NCI-H1694 treated with DMSO at 0.1 percent for 48 hours (cell line): ENCODE measurements at regions not wholly inside any gene's neighbourhood (a gene's known extent, or its start where the extent isn't known, plus 50 kb on each side); places are given as distances from the start of the nearest gene placed in this dataset.
A peak's percentile ranks its signal among the peaks of the same experiment; 100 is the strongest.

Source experiments
- DNase-seq: peaks from one replicate; lab custom pipeline; 2025; lab: John Stamatoyannopoulos, UW

DNA sequence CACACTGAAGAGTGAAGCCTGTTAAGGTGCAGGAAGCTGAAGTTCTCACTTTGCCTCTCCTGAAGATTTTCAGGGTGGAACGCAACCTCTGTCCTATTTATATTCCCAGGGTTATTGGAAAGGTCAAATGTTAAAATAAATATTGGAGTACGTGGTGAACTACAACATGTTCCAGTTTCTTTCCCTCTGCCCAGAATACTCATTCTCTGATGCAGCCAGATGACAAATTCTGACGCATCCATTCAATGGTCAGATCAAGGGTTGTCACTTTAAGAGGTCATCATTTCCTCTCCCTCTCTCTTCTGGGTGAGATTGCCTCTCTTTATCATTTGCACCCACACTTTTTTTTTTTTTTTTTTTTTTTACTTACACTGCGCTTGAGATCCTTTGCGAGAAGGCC, 277.1 kb downstream of the BRINP1 start:
- DNase-seq: no peak

DNA sequence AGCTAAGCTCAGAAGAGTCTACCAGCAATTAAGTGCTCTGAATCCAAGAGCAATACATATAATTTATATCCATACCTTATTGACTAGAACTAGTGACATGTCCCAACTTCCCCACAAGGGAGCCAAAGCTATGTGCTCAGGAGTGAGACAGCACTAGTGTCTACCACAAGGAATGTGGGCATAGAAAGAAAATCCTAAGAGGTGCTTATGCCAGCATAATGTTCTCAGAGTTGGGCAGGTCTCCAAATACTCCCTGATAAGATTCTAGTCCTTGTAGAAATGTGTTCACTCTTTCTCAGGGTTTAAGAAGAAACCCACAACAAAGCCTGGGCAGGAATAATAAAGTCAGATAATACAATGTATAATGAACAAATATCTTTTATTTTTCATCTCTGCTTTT, 275.1 kb downstream of the BRINP1 start:
- DNase-seq: no peak

DNA sequence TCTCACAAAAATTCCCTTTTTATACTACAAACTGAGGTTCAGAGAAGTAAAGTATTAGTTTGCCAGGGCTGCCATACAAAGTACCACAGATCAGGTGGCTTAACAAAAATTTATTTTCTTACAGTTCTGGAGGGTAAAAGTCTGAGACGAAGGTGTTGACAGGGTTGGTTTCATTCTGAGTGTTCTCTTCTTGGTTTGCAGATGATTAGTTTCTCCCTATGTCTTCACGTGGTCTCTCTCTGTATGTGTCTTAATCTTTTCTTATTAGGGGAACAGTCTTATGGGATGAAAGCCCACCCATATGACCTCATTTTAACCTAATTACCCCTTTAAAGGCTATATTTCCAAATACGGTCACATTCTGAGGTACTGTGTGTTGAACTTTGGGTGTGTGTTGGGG, 274.2 kb downstream of the BRINP1 start:
- DNase-seq: no peak

DNA sequence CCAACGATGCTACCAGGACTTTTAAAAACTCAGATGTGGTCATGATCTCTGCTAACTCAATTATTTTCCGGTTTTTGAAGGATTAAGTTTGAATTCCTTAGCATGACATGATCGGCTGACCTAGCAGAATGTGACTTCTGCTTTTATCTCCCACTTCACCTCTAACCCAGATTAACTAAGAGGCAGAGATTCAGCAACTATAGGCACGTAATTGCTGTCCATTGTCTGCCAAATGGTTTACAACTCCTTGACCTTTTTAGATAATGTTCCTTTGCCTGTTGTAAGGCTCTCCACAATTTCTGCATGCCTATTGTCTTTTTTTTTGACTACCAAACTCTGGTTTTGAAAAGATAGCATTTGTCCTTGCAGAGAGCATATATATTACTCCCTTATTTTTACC, 268.2 kb downstream of the BRINP1 start:
- no peak for DNase-seq

DNA sequence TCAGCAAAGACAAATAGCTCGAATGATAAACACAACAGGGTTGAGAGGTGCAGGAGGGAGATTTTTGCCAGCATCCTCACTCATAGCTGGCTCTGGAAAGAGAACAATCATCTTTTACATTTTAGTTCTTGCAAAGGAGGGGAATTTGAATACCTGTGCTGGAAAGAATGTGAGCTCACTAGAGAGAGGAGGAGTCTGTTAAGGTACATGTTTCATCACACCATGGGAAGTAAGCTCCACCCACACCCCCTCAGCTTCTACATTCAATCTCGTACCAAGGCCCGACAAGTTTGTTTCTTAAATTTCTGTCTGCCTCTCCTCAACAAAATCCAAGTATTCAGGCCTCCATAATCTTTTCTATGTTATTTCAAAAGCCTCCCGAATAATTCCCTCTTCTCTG, 254.6 kb downstream of the BRINP1 start:
- DNase-seq: peak; percentile 53
